ENCODE measurements at regions not wholly inside any gene's neighbourhood (a gene's known extent, or its start where the extent isn't known, plus 50 kb on each side); places are given as distances from the start of the nearest gene placed in this dataset.

GRCh38 chr2:128817171-128817570 is 498.5 kb upstream of the HS6ST1 start:
- no peak for DNase-seq (ENCODE audit: low spot score)

DNA sequence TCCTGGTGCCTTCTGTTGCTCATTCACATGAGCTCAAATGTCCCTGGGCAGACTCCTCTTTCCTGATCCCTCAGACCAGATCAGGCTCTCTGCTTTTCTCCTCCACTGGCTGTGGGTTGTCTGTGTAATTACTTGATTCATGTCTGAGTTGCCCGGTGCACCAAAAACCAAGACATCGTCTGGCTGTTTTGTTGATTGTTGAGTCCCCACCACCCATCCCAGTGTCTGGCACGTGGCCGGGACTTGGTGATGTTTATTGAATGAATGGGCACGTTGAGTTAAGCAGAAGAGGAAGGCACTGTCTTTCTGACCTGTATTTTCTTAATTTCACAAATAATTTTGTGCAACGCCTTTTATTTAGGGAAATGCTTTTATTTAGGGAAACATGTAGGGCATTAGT is 499.1 kb upstream of the HS6ST1 start:
- DNase-seq (ENCODE audit: low spot score) = no peak

DNA sequence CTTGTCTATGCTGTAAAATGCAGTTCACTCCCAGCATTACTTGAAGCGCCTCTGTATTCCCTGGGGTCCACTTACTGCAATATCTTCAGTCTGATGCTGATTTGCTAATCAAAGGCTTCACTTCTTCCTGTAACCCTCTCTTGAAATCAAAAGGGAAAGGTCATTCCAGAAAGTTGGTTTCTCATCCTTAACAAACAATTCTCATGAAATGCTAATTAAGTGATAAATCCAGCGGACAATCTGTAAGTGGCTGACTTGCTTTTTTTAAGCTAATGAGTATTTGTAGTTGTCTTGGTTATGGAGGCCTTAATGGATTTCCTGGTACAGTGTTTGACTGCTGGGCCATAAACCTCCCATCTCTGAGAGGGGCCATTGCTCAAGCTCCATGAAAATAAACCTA is 499.6 kb upstream of the HS6ST1 start:
- DNase-seq (ENCODE audit: low spot score) = no peak

DNA sequence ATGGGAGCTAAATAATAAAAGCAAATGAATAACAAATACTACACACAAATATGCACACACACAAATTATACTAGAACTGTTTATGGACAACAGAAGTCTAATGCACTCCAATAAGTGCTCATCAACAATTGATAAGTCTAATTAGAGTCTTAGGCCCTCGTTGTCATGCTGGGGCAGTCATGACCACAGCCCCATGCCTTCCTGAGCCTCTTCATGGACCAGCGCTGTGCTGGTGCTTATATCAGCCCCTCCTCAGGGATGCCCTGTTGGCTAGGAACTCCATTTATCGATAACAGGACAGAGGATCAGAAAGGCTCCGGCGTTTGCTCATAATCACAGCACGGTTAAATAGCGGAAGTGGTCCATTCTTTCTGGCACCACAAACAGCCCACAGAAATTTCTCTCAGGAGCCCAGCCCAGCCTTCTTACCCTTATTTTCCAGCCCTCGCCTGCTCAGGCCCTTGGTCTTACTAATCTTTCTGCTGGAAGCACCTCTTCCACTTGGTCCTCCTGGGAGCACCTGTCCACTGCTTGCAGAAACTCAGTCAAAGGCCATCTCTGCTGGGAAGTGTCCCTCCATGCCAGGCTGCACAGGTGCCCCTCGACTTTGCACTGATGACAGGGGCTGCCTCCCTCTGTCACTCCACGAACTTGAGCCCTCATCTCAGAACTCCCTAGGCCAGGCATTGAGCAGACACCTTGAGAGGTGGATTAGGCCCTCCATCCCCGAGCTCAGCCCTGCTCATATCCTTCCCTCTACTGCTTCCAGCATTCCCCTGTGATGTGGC is 500.2 kb upstream of the HS6ST1 start:
- no peak for DNase-seq (ENCODE audit: low spot score)

- DNase-seq (ENCODE audit: low spot score) = no peak
These were observed 501.8 kb upstream of the HS6ST1 start for GRCh38 chr2:128820452-128820851.

DNA sequence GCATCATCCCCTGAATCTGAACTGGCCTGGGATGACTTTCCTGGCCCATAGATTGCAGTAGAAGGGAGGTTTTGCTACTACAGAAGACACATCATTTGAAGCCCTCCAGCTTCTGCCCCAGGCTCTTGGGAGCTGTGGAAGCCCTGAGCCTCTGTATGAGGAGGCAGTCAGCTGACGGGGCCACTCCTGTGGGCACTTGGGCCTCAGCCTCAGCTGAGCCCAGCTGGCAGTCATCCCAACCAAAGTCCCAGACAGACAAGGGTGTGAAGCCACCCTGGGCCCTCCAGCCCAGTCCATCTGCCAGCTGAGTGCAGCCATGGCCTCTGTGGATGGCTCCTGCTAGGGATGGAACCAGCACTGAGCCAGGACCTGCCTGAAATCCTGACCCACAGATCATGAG is 502.3 kb upstream of the HS6ST1 start:
- DNase-seq (ENCODE audit: low spot score) = no peak

GRCh38 chr2:128832946-128833663 is 514.4 kb upstream of the HS6ST1 start:
- DNase-seq (ENCODE audit: low spot score) = no peak

- DNase-seq (ENCODE audit: low spot score) = no peak
These were observed 515.0 kb upstream of the HS6ST1 start for GRCh38 chr2:128833664-128834027.

DNA sequence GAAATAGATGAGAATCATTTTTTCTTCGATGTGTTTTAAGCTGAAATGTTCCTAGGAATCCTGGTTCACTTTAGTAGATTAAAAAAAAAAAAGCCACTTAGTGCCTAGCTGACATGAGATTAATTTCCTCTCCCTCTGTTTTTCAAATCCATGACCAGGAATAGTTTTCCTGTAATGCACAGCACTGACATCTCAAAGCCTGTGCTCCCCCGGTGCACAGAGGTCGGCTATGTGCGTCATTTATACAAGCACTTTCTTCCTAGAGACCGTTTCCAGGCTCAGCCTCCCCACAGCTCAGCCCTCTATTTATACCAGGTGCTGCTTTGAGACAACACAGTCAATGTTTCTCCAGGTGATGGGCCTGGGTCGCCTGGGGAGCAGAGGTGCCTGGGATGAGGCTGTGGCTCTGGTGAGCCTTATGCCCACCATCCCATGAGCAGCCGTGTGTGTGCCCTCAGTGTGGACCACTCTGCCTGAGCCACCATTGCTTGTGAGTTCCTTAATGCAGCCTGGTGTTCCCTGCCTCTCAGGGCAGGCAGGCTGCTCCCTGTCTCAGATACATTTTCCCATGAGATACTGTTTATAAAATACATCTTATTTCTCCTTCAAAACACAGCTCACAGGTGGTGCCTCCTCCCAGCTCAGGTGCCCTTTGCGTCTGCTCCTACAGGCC is 515.7 kb upstream of the HS6ST1 start:
- no peak for DNase-seq (ENCODE audit: low spot score)

- no peak for DNase-seq (ENCODE audit: low spot score)
These were observed 516.2 kb upstream of the HS6ST1 start for GRCh38 chr2:128834880-128835252.

- no peak for DNase-seq (ENCODE audit: low spot score)
These were observed 516.7 kb upstream of the HS6ST1 start for GRCh38 chr2:128835342-128835855.

- no peak for DNase-seq (ENCODE audit: low spot score)
These were observed 517.3 kb upstream of the HS6ST1 start for GRCh38 chr2:128835974-128836373.

GRCh38 chr2:128836559-128837100 is 518.0 kb upstream of the HS6ST1 start:
- DNase-seq (ENCODE audit: low spot score) = no peak

GRCh38 chr2:128838244-128838643 is 519.6 kb upstream of the HS6ST1 start:
- no peak for DNase-seq (ENCODE audit: low spot score)

GRCh38 chr2:128841803-128842202 is 523.1 kb upstream of the HS6ST1 start:
- DNase-seq (ENCODE audit: low spot score) = no peak

- DNase-seq (ENCODE audit: low spot score) = no peak
These were observed 548.6 kb upstream of the HS6ST1 start for GRCh38 chr2:128867311-128867710.

DNA sequence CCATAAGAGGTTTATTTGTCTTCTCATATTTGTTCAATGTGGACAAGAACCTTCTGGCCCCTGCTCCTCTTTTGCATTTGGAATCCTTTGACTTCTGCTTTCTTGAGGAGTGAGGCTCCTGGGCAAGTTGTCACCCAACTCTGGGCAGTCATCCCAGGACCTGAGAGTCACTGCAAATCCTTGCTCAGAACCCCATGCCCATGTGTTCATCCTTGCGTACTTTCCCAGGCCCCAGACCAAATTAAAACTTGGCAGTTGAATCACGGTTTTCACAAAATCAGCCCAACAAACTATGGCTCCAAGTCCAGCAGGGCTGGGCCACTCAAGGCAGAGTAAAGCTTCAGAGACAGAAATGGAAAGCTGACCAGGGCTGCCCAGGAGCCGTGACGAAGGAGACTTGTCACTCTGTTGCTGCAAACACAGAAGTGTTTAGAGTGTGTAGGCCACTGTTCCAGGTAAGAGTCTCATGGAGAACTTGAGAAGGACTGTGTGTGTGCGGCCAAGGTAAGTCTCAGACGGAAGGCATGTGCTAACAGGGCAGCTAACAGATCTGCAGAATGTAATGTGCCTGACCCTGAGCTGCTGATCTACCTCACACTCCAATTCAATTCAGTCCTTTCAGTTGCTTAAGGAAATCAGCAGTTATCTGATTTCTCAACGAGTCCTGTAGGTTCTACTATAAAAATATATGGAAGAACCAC is 549.4 kb upstream of the HS6ST1 start:
- DNase-seq (ENCODE audit: low spot score) = no peak

DNA sequence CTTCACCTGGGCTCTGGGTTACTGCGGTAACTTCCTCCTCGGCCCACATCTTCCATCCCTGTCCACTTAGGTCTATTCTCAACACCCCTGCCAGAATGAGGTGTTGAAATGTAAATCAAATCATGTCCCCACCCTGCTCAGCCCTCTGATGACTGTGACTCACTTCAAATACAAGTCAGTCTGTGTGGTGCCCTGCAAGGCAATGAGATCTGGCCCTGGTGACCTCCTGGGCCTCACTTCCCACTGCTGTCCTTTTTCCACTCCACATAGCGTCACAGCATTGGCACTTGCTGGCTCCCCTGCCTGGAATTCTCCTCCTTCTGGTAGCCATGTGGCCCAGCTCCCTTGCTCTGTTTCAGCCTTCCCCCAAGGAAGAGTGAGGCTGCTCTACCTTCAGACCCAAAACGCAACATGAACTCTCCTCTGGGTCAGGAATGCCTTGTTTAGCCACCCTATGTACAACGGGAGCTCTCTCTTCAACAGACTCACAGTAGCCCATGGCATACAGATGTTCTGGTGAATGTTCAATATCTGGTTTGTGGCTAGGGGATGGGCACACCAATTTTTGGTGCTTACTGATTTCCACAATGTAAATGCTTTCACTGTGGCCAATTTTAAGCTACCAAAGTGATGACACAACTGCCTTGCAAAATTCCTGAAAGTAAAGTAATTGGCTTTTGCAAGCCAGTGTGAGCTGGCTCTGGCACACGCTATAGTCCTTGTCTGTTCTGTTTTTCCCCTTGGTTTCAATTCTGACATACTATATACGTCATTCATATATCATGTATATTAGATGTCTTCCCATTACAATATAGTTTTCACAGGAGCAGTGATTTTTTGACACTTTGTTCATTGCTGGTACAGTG is 550.3 kb upstream of the HS6ST1 start:
- DNase-seq (ENCODE audit: low spot score) = no peak

DNA sequence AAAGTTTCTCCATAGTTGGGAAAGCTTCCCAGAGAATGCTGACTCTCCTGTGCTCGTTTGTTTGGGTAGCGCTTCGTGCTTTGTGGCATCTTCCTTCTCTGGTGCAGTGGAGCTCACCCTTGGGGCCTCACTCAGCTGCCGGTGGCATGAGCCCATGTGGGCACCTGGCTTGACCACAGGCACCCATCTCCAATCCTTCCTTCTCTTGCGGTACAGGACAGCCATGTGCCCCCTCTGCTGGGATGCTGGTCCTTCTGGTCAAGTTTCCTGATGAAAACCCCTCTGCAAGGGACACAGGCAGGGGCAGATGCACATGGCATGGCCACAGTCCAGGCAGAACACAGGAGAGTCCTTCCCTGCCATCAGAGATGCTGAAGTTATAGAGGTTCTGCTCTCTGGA is 555.9 kb upstream of the HS6ST1 start:
- DNase-seq (ENCODE audit: low spot score) = no peak

GRCh38 chr2:128876986-128877983 is 558.6 kb upstream of the HS6ST1 start:
- DNase-seq (ENCODE audit: low spot score) = no peak
